HPDE6-E6E7 (cell line): ENCODE measurements at regions not wholly inside any gene's neighbourhood (a gene's known extent, or its start where the extent isn't known, plus 50 kb on each side); places are given as distances from the start of the nearest gene placed in this dataset.
A peak's percentile ranks its signal among the peaks of the same experiment; 100 is the strongest.

ENCODE experiments used
- DNase-seq: peaks from one replicate; pipeline ENCODE4 v3.0.0; 2011; ENCODE audit warnings: missing footprints; ENCODE audit errors: extremely low spot score

DNA sequence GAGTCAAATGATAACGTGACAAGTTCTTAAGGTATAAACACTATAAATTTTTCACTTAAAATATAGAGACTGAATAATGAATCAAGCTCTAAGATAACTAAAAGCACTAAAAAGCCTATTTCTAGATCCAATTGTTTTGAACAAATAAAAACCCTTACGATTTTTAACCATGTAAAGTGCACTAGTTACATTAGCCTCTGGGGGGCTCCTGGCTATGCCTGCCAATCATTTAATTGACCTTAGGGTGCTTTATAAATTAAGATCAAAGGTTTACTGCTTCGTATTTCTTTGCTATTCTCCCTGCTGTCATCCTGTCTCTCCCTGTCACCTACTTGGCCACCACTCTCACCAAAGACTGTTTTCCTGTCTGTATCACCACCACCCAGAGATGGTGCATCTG, 133.4 kb downstream of the ESM1 start:
- no peak for DNase-seq

DNA sequence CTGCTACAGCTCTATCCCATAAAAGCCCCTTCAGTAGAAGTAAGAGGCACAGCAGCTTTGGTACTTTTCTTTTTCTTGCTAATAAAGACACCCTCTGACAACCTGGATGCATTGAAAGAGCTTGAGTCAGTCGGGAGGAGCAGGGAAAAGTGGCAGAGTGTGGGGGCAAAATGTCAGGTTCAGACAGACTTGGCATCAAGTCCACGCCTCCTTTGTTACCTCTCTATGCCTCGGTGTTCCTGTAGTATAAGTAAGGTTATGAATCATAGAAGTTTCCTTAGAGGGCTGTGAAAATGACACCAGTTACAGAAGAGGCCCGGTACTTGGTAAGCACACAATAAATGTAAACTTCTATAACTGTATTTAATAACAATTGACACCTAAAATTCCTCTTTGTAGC, 133.9 kb downstream of the ESM1 start:
- DNase-seq = peak; percentile 43

DNA sequence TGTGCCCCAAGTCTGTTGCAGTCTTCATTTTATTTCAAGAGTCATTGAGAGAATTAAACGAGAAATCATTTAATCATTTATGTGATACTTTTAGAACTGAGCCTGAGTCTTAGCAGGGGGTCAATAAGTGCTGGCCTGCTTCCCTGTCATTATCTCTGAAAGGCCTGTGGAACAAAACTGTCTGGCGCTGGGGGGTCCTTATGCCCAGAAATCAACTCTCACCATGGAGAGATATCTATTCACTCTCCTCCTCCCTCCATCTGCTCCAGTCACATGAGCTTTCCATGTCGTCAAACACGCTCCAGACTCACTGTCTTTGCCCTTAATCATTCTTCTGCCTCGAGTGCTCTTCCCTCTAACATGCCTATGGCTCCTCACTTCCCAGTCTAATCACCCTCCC, 136.8 kb downstream of the ESM1 start:
- DNase-seq = no peak

DNA sequence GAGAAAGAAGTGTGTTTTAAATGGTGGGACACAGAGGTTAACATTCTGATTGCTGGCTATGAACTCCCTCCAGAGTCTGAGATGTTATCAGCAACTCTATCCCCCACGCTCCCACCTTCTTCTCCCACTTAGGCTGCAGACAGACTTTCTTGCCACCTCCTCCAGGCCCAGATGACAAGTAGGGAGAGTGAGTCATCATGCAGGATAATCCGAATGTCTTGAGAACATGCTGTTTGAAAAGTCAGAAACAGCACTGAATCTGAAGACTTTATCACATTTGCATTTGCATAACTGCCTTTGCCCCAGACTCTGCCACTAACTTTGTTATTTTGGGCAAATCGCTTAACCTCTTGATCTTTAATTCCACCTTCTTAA, 139.8 kb downstream of the ESM1 start:
- DNase-seq = peak; percentile 34

DNA sequence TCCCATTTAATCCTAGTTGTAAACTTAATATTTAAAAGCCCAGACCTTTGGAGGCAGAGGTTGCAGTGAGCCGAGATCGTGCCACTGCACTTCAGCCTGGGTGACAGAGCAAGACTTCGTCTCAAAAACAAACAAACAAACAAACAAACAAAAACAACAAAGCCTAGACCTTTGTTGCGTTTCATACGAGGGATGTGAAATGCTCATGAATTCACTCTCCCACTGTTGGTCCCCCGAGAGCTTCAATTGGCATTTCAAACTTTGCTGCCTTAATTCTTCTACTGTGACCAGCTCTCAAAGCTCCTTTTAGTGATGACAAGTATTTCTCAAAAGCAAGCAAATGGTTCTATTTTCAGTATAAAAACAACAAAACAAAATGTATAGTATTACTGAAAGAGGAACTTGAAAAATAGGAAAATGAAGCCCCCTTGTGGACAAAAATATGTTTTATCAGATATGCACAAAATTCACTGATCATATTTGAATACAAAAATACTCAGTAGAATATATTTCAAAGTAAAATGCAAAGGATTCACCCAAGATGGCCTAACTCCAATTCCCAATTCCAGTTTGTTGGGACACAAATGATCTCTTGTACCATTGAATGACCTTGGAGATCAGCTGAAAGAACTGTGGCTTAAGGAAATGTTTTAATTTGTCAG, 140.4 kb downstream of the ESM1 start:
- no peak for DNase-seq

DNA sequence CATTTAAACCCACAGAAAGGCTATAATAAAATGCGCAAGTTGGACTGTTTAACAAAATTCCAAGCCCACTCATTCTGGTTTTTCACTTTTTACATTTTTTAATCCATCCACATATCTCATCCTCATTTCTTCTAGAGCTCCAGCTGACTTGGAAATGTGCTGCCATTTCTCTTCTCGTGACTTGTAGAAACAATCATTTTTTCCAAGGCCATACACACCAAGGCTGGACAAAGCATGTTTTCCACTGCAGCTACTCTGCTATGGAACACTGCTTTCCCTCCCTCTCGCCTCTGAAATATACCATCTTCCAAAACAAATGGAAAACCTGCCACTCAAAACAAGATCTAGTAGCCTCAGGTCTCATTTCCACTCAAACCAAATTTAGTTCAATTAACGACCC, 141.1 kb downstream of the ESM1 start:
- DNase-seq = no peak

DNA sequence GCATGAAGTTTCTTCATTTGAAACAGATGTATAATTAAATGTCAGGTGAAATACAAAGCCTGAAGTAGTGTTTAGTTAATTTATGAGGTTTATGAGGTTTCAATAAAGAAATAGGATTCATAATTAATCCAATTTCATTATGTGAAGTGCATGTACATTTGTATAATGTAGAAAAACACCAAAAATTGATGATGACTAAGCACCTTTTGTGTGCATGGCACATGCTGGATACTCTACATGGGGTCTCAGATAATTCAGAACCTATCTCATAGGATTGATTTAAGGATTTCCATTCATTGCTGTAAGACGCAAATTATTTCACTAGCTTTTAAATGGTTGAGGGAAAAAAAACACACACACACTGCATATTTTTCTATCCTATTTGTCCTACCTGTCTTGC, 143.9 kb downstream of the ESM1 start:
- DNase-seq = no peak

DNA sequence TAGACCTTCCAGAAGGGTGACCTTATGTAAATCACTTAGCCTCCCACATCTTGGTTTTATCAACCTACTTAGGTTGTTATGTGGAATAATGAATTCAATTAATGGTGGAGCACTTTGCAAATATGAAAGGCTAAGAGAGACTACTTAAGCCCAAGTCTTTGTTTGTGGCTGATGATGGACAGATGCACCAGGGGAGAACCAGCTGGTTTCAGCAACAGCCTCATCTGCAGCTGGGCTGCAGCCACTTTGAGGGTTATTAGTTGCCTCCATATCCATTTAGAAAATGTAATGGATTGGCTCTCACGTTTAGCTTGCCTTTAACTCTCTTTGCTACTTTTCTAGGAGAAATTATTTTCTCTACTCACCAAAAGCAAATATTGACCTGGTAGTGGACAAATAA, 146.6 kb downstream of the ESM1 start:
- DNase-seq = no peak

DNA sequence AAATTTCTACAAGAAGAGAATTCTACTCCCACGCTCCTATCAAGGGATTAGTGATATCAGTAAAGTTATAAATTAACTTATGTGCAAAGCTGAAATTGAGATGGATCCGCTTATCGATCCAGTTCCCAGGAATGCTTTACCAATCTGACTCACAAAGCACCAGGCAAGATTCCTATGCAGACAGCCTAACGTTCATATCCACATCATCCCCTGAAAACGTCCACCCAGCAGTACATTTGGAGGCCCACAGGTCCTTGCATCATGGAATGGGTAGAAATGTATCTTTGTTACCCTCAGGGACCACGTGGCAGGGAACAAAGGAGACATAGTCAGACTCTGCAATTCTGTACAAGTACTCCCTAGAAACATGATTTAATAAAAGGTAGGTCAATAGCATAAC, 147.4 kb downstream of the ESM1 start:
- no peak for DNase-seq

DNA sequence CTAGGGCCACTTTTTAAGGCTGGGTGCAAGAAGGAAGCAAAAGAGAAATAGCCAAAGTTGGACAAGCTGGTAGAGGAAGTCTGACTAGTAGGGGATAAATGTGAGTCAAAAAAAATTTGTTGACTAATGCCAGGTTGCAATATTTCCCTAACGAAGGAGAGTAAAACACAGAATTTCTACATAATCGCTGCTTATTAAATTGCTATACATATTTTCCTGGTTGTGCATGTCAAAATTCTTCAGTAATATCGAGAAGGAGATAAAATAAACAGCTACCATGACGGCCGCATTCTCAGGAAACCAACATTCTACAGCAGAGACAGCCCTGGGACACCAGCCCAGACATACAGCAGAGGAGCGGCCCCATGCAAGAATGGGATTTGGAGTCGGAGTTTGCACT, 148.3 kb downstream of the ESM1 start:
- DNase-seq = no peak

DNA sequence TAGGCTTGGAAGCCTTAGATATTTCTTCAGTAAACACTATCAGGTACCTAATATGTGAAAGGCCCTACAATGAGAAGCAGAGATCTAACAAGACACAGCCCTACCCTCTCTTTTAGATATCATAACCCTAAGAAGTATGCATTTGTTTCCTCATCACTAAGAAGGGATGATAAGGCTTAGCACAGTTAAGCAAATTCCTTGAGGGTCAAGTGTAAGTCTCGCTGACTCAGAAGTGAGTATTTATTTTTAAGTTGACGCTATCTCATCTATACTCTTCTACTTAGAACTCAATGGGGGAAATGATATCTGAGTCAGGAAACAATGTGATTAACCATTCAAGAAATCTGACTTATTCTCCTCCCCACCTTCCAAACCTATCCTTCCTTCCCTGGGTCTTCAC, 149.7 kb downstream of the ESM1 start:
- DNase-seq = no peak

DNA sequence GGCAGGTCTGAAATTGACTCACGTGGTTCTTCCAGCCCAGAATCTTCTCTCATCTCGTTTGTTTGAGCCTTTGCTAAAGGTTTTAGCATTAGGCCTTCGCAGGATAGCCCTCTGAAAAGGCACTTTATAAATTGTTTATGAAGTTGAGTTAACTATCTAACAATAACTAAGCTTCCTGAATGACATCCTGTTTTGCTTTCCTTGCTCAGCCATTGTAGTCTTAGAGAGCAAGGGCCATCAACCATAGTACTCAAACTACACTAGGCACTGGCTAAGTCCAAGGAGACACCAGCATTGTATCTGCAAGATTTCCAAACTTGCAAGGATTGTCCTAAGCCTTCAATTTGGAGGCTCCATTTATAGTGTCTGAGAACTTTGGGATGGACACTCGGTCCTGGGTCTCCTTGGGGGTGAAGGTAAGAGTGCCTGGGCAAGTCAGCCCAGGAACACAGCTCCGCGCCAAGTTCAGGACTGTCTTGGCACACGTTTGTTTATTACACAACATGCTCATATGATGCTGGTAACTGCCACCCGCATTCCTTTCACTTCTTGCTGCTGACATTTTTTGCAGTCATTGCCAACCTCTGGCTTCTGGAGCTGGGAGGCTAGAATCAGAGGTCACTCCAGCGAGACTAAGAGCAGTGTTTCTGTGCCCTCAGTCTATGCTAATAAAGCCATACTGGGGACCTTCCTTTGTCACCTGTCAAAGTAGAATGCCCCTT, 151.1 kb downstream of the ESM1 start:
- DNase-seq = no peak

DNA sequence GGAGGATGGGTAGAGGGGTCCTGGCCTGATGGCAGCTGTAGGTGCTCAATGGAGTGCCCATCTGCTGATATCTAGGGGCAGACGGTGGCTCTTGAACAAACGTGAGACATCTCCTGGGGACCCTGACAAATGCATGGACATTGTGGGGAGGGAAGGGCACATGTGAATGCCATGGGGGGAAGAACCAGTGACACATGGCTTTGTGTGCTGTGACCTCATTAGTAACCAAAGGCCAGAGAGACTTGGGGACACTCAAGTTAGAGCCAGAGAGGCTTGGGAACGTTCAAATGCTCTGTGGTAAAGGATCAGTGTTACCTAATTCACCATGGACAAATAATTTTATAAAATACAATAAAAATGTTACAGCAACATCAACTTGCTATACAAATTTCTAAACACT, 151.8 kb downstream of the ESM1 start:
- DNase-seq = no peak

DNA sequence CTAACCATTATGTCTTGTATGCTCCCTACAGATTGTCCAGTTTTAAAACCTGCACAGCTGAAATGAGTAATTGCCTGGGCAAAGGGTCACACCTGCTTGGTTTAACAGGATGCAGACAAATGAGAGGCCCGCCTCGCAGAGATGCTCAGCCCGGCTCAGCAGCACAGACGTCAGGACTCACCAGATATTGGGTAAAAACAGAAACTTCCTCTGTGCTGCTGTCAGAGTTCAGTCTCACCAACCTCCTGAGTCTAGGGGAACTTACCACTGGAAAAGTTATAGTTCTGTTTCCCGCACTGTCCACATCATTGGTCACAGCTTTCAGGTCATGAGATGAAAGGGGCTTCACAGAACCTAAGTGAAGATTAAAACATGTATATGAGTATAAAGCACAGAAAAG, 152.5 kb downstream of the ESM1 start:
- no peak for DNase-seq

DNA sequence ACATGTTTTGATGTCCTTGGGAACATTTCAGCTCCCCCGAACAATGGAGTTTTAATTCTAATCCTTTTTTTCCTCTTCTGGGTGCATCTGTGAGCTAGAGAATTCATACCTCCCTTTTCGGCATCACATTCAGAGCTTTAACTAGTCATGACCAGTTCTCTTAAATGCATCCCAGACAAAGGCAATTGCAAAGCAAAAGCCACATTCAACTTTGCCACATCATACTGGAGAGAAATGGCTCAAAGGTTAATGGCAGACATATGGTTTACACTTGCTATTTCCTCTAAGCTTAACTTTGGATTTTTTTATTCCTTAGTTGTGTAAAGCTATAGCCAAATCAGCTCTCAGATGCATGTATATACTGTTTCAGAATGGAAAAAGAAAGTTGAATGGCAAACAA, 153.3 kb downstream of the ESM1 start:
- no peak for DNase-seq

DNA sequence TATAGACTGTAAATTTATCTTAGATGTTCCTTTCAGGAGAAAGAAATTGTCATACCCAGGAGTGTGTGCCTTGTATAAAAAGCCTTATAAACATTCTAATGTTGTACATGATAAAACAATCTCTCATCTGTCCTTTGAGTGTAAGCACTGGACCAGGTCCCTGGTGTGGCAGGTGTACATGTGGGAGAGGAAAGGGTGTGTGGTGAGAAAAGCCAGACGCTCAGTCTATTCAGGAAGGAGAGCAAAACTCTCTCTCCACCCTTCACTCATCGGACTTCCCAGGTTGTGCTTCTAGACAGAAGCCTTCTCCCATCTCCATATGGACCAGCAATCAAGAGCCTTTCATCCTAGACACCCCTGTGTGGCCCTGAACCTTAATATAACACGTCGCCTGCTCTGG, 154.2 kb downstream of the ESM1 start:
- DNase-seq = no peak

DNA sequence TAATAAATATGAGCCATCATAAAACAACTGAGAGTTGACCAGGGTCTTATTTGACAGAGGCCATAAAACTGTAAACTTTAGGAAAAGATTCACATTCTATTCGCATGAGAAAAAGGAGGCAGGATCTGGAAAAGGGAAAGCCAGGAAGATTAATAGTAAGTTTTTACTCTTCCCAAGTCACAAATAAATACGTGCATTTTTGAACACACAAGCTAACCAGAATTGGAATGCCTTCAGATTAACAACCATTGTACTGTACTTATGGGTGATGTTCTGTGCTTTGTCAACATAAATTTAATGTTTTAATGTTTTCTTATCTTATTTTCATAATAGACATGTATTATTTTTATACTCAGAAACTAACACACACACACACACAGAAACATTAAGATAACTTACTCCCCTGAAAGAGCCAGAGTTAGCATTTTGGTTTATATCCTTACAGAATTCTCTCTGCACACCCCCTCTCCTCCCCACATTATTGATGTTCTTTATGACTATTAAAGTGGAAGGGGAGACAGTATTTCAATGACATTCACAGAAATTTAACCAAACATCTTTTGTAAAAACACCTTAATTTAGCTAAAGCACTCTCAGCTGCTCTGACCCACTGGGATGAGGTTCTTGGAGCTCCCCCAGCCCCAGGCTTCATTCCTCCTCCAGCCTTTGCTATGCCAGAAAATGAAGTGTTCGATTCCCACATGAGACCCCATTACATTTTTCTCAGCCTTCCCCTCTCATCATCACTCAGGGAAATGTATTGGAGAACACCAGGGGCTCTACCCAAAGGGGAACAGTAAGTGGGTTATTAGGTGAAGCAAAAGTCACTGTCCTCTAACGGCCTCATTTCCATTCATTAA, 155.5 kb downstream of the ESM1 start:
- no peak for DNase-seq

DNA sequence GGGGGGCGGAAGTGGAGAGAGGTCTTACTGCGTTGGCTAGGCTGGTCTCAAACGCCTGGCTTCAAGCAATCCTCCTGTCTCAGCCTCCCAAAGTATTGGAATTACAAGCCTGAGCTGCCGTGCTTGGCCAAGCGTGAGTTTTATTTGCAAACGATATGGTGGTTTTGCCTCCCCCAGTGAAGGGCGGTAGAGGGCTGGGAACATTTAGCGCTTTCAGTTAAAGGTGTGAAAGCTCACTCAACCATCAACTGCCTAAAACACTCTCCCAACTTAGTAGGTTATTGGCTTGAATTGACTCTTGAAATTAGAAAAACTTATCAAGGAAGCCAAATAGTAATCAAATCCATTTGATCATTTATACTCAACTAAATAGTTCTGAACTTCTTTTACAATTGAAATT, 156.3 kb downstream of the ESM1 start:
- DNase-seq = no peak

DNA sequence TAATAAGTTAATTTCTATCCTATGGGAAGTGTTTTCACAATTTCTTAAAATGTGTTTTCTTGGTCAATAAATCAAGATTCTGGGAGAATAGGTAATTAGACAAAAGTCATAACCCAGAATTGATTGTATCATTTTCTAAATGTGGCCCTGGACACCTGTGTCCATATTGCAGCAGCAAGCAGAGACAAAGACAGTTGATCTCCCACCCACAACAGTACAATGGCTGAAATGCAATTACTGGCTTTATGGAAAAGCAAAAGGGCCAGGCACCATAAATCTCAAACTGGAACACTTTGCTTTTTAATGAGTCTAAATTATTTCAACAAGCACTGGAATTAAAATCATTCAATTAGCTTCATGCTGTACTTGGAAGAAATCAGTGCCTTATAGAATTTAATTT, 157.2 kb downstream of the ESM1 start:
- DNase-seq = no peak

DNA sequence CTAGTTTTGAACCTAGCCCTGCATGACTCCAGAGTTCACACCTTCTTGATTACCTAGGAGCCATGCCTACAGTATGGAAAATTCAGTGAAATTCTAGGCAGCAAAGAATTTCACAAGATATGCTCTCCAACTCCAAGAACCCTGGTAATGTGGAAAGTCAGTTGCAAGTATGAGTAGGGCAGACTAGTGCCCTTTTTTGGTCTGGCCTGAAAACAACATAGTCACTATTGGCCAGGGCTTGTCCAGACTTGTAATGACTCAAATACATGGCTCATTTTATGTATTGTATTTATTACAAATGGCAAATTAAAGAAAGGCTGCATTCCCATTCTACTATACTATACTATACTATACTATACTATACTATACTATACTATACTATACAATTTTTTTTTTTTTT, 160.4 kb downstream of the ESM1 start:
- DNase-seq = no peak

DNA sequence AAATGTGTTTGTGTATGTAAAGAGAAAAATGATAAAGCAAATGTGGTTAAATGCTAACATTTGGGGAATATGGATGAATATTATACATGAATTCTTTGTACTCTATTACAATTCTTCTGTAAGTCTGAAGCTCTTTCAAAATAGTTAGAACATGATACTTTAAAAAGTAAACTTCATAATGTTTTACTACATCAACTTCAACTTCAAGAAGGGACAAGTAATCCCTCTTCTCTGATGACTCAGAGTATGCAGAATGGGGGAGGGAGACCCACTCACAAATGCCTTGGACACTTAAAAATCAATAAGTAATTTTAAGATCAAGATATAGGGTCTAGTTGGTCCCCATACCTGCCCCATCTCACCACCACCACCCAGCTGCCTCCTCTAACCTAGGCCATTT, 162.4 kb downstream of the ESM1 start:
- DNase-seq = no peak

DNA sequence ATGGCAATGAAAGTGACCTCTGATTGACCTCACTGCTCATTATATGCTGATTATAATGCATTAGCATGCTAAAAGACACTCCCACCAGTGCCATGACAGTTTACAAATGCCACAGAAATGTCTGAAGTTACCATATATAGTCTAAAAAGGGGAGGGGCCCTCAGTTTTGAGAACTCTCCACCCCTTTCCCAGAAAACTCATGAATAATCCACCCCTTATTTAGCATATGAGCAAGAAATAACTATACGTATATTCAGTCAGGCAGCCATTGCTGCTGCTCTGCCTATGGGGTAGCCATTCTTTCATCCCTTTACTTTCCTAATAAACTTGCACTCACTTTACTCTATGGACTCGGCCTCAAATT, 163.1 kb downstream of the ESM1 start:
- no peak for DNase-seq
